Inferior parietal cortex (tissue), 1 donor: ENCODE measurements at regions not wholly inside any gene's neighbourhood (a gene's known extent, or its start where the extent isn't known, plus 50 kb on each side); places are given as distances from the start of the nearest gene placed in this dataset.

Experiments
- DNase-seq: peaks from one replicate; pipeline ENCODE4 v3.0.0-alpha.2; 2016; ENCODE audit errors: extremely low spot score

- DNase-seq: peak; percentile 78
Observed at GRCh38 chr15:77821188-77821958, 188.7 kb upstream of the LINGO1 start.

GRCh38 chr15:77819851-77820728 is 187.4 kb upstream of the LINGO1 start:
- no peak for DNase-seq

- DNase-seq: peak; percentile 30
Observed at GRCh38 chr15:77819048-77819850, 186.5 kb upstream of the LINGO1 start.

- no peak for DNase-seq
Observed at GRCh38 chr15:77818484-77819047, 185.9 kb upstream of the LINGO1 start.

- DNase-seq: no peak
Observed at GRCh38 chr15:77817434-77817833, 184.7 kb upstream of the LINGO1 start.

- DNase-seq: no peak
Observed at GRCh38 chr15:77816983-77817382, 184.3 kb upstream of the LINGO1 start.

- DNase-seq: no peak
Observed at GRCh38 chr15:77815015-77815414, 182.3 kb upstream of the LINGO1 start.

- DNase-seq: no peak
Observed at GRCh38 chr15:77812664-77813063, 180.0 kb upstream of the LINGO1 start.

- DNase-seq: no peak
Observed at GRCh38 chr15:77811270-77811669, 178.6 kb upstream of the LINGO1 start.

GRCh38 chr15:77810130-77810571 is 177.4 kb upstream of the LINGO1 start:
- DNase-seq: no peak

GRCh38 chr15:77808581-77809177 is 176.0 kb upstream of the LINGO1 start:
- DNase-seq: no peak

GRCh38 chr15:77808075-77808474 is 175.4 kb upstream of the LINGO1 start:
- DNase-seq: peak; percentile 58

- DNase-seq: no peak
Observed at GRCh38 chr15:77807611-77808010, 174.9 kb upstream of the LINGO1 start.

GRCh38 chr15:77807115-77807514 is 174.4 kb upstream of the LINGO1 start:
- no peak for DNase-seq

GRCh38 chr15:77804210-77804609 is 171.5 kb upstream of the LINGO1 start:
- DNase-seq: no peak

- DNase-seq: no peak
Observed at GRCh38 chr15:77803487-77803886, 170.8 kb upstream of the LINGO1 start.

- no peak for DNase-seq
Observed at GRCh38 chr15:77800305-77800704, 167.6 kb upstream of the LINGO1 start.

- DNase-seq: no peak
Observed at GRCh38 chr15:77798847-77799246, 166.1 kb upstream of the LINGO1 start.

GRCh38 chr15:77798151-77798835 is 165.6 kb upstream of the LINGO1 start:
- no peak for DNase-seq

- DNase-seq: no peak
Observed at GRCh38 chr15:77797270-77797669, 164.6 kb upstream of the LINGO1 start.
